B cell (primary cell): ENCODE measurements at regions not wholly inside any gene's neighbourhood (a gene's known extent, or its start where the extent isn't known, plus 50 kb on each side); places are given as distances from the start of the nearest gene placed in this dataset.

Experiments
- ATAC-seq: fragments of 200-7000 bp; cut with Tn5 transposase; one replicate; pipeline ENCODE4 v1.10.0; 2021; ENCODE audit warnings: low read depth, mild to moderate bottlenecking, moderate number of reproducible peaks, moderate library complexity
- CTCF ChIA-PET: fragments of 350-600 bp; sonication (Branson Sonifier 250); formaldehyde crosslinking; loops from one replicate; lab custom pipeline; 2021; ENCODE audit warnings: antibody characterized with exemption, inconsistent platforms; lab: Charles Lee
- POLR2A ChIA-PET: fragments of 350-600 bp; sonication (Branson Sonifier 250); formaldehyde crosslinking; loops from one replicate; lab custom pipeline; 2021; ENCODE audit warnings: antibody characterized with exemption; lab: Charles Lee
- DNase-seq: peaks from one replicate; pipeline ENCODE4 v3.0.0; 2013
- H2AFZ ChIP-seq: 2 replicates; pipeline ENCODE4 v1.6.1; 2012; ENCODE audit warnings: mild to moderate bottlenecking, low read depth, low read length; ENCODE audit not compliant: insufficient read depth, poor library complexity, severe bottlenecking
- H3K27ac ChIP-seq, 2 donors: 1 replicate in 1 of 2; 2 replicates in 1 of 2; pipeline ENCODE4 v1.5.1; 2012 to 2013; ENCODE audit warnings: low read length in 2 of 2, mild to moderate bottlenecking in 2 of 2, moderate library complexity in 1 of 2
- H3K27me3 ChIP-seq, 4 experiments: fragments of 200-600 bp in 1 of 4; sonication (generic) in 1 of 4; replicated peaks in 1 of 4; 1 replicate in 2 of 4; 2 replicates in 2 of 4; pipeline versions ENCODE4 v1.6.1 to v1.7.0; 2013 to 2016; ENCODE audit warnings: low read length in 3 of 4, mild to moderate bottlenecking in 2 of 4, mixed read lengths in 1 of 4, moderate library complexity in 1 of 4; ENCODE audit not compliant: insufficient read depth in 4 of 4, control insufficient read depth in 3 of 4; ENCODE audit errors: control extremely low read depth in 1 of 4
- H3K36me3 ChIP-seq, 2 experiments: replicated peaks in 1 of 2; 1 replicate in 1 of 2; 2 replicates in 1 of 2; pipeline versions ENCODE4 v1.6.1 to v1.7.1; 2013; ENCODE audit warnings: low read length in 1 of 2; ENCODE audit not compliant: insufficient read depth in 2 of 2, control insufficient read depth in 1 of 2; ENCODE audit errors: control extremely low read depth in 1 of 2, extremely low read depth in 1 of 2
- H3K4me1 ChIP-seq, 2 donors: fragments of 200-600 bp in 1 of 2; sonication (generic) in 1 of 2; 1 replicate in 1 of 2; 2 replicates in 1 of 2; pipeline versions ENCODE4 v1.5.1 to v1.6.1; 2013 to 2017; ENCODE audit warnings: low read length in 2 of 2; ENCODE audit not compliant: control insufficient read depth in 2 of 2, insufficient read depth in 2 of 2
- H3K4me2 ChIP-seq: replicated peaks from 2 replicates; pipeline ENCODE3; 2012; ENCODE audit warnings: mild to moderate bottlenecking, low read depth, low read length; ENCODE audit not compliant: poor library complexity, severe bottlenecking
- H3K4me3 ChIP-seq, 5 experiments: fragments of 200-600 bp in 1 of 5; sonication (generic) in 1 of 5; 1 replicate in 3 of 5; 2 replicates in 2 of 5; pipeline versions ENCODE4 v1.5.1 to v1.7.0; 2011 to 2016; ENCODE audit warnings: low read length in 4 of 5, mild to moderate bottlenecking in 4 of 5, low read depth in 2 of 5, control low read depth in 1 of 5, moderate library complexity in 1 of 5; ENCODE audit not compliant: insufficient read depth in 1 of 5; ENCODE audit errors: control extremely low read depth in 1 of 5, extremely low read depth in 1 of 5
- H3K79me2 ChIP-seq: fragments of 200-600 bp; sonication (generic); one replicate; pipeline ENCODE4 v1.6.0; 2016; ENCODE audit warnings: low read length; ENCODE audit not compliant: control insufficient read depth, insufficient read depth
- H3K9ac ChIP-seq: fragments of 200-600 bp; sonication (generic); 2 replicates; pipeline ENCODE4 v1.6.1; 2017; ENCODE audit warnings: mild to moderate bottlenecking, low read length, moderate library complexity
- H3K9me3 ChIP-seq, 3 donors: one replicate each; pipeline versions ENCODE4 v1.6.1 to v1.7.1; 2013; ENCODE audit warnings: low read length in 2 of 3; ENCODE audit not compliant: control insufficient read depth in 2 of 3, insufficient read depth in 1 of 3; ENCODE audit errors: control extremely low read depth in 1 of 3
- H4K20me1 ChIP-seq: 2 replicates; pipeline ENCODE4 v1.6.0; 2012; ENCODE audit warnings: mild to moderate bottlenecking, low read length; ENCODE audit not compliant: insufficient read depth, control insufficient read depth, poor library complexity, severe bottlenecking
- H3K27ac Mint-ChIP-seq: one replicate; pipeline ENCODE4 v1.8.0; 2021; ENCODE audit warnings: mixed read lengths
- H3K27me3 Mint-ChIP-seq: one replicate; pipeline ENCODE4 v1.8.0; 2021; ENCODE audit warnings: mixed read lengths
- H3K4me1 Mint-ChIP-seq: one replicate; pipeline ENCODE4 v1.8.0; 2021; ENCODE audit warnings: mixed read lengths
- H3K4me3 Mint-ChIP-seq: one replicate; pipeline ENCODE4 v1.8.0; 2021; ENCODE audit warnings: mixed read lengths
- H3K9me3 Mint-ChIP-seq: one replicate; pipeline ENCODE4 v1.8.0; 2022; ENCODE audit warnings: mixed read lengths; ENCODE audit not compliant: insufficient read depth
- CTCF ChIP-seq: fragments of 200-600 bp; IDR thresholded peaks from one replicate; pipeline ENCODE4 v1.8.0; 2022; ENCODE audit warnings: antibody characterized with exemption, mild to moderate bottlenecking
- EZH2 ChIP-seq: IDR thresholded peaks from 2 replicates; pipeline ENCODE4 v1.6.1; 2012; ENCODE audit warnings: borderline replicate concordance, low read depth, mild to moderate bottlenecking, moderate library complexity, low read length; ENCODE audit not compliant: insufficient read depth, poor library complexity, severe bottlenecking
- WGBS: methylation state at CpG from one replicate; pipeline ENCODE4 v1.1.5; 2013; ENCODE audit warnings: missing lambda C conversion rate; ENCODE audit not compliant: insufficient coverage; 5-methylcytosine and 5-hydroxymethylcytosine counted together
- intact Hi-C: fragments of 100-400 bp; cut with micrococcal nuclease; formaldehyde crosslinking; loops from one replicate; pipeline ENCODE4 v1.10.0; 2022

GRCh38 chr20:10739566-10739965, 65.8 kb upstream of the JAG1 start:
- Histone ChIP-seq H3K4me3 (no peak overlapping the region), H3K27me3 (no peaks in the 10 kb centered on the region), H3K4me1 (no peaks in the 10 kb centered on the region), H4K20me1 (no peaks in the 10 kb centered on the region), H3K36me3 (no peaks in the 10 kb centered on the region), H3K9ac (no peak overlapping the region), H2AFZ (no peak overlapping the region), H3K79me2 (no peaks in the 10 kb centered on the region), H3K4me2 (no peak overlapping the region), H3K27ac (no peak overlapping the region), H3K9me3 (no peaks in the 10 kb centered on the region)
- Mint-ChIP-seq H3K27ac (no peak overlapping the region), H3K9me3 (no peaks in the 10 kb centered on the region), H3K4me1 (no peaks in the 10 kb centered on the region), H3K4me3 (no peak overlapping the region), H3K27me3 (peaks cover 10% of the 10 kb centered on the region)
- 83% methylated on average over 3 of the region's 7 CpGs for WGBS
- ChIA-PET POLR2A (no interaction called here), CTCF (no interaction called here)
- TF ChIP-seq EZH2 (no peak), CTCF (no peak)
- no peak for ATAC-seq
- DNase-seq, result no peak
- intact Hi-C loops, result no loop called here

- no peaks in the 10 kb centered on the region for H3K36me3 ChIP-seq
- H3K9me3 ChIP-seq, result no peaks in the 10 kb centered on the region
- Mint-ChIP-seq H3K4me3 (no peak overlapping the region), H3K27me3 (peaks cover 10% of the 10 kb centered on the region), H3K4me1 (no peaks in the 10 kb centered on the region), H3K27ac (no peak overlapping the region), H3K9me3 (peaks cover 2% of the 10 kb centered on the region)
- ChIA-PET CTCF (no interaction called here), POLR2A (no interaction called here)
- TF ChIP-seq CTCF (no peak), EZH2 (no peak)
- no peaks in the 10 kb centered on the region for H4K20me1 ChIP-seq
- H3K79me2 ChIP-seq, result no peaks in the 10 kb centered on the region
- no peak overlapping the region for H3K27ac ChIP-seq
- intact Hi-C loops, result no loop called here
- no peak overlapping the region for H3K4me3 ChIP-seq
- H3K27me3 ChIP-seq, result no peaks in the 10 kb centered on the region
- H3K4me1 ChIP-seq, result no peaks in the 10 kb centered on the region
- H3K4me2 ChIP-seq, result no peak overlapping the region
- no peak overlapping the region for H2AFZ ChIP-seq
- no peak overlapping the region for H3K9ac ChIP-seq
- ATAC-seq, result no peak
- 79% methylated on average over 4 of the region's 5 CpGs for WGBS
- no peak for DNase-seq
These were observed 67.3 kb upstream of the JAG1 start for GRCh38 chr20:10741060-10741459.
